HG02798 (cell line): ENCODE measurements at regions not wholly inside any gene's neighbourhood (a gene's known extent, or its start where the extent isn't known, plus 50 kb on each side); places are given as distances from the start of the nearest gene placed in this dataset.

Experiments
- ATAC-seq: cut with Tn5 transposase; IDR thresholded peaks from one replicate; pipeline ENCODE4 v1.9.1; 2021; ENCODE audit warnings: mild to moderate bottlenecking; ENCODE audit not compliant: unreplicated experiment, poor library complexity

DNA sequence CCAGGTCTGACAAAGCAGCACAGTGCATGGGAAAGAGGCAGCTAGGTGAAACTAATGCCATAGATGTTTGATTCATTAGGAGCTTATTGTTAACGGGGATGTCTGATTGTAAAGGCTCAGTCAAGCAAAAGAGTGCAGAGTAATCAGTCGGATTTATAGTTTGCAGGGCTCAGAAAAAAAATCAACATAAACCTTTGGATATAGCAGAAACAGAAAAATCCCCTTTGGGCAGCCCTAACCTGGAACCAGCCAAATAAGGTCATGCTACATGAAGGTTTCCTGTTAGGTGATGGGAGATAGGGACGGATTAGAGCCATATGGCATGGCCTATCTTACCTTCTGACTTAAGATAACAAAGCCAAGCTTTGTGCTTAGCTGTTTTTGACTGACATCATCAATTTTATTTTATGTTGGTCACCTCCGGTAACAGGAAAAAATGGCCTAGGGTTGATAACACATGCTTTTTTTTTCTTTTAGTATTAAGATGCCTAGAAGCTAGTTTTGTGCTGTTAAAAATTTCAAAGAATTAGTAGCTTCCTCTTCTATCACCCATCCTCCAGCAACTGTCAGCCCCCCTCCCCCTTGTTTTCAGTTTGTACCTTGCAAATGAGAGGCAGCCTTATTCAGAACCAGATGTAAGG lies 60.7 kb upstream of the ZEB2 start:
- no peak for ATAC-seq

DNA sequence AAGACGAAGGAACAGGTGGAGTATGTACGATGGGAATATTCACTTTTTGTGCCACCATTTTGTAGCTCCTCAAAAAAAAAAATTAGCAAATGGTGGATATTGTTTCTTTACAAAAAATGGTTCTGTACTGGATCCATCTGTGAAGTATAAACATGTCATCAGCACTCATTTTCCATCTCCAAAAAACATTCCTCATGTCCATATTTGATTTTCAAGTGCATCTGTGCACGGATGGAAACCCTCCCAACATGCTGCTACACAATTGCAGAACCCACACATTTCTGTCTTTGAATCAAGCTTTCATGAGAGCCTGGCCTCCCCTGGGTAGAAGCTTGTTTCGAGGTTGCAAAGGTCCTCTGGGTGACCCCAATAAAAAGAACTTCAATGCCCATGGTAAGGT lies 59.6 kb upstream of the ZEB2 start:
- no peak for ATAC-seq

DNA sequence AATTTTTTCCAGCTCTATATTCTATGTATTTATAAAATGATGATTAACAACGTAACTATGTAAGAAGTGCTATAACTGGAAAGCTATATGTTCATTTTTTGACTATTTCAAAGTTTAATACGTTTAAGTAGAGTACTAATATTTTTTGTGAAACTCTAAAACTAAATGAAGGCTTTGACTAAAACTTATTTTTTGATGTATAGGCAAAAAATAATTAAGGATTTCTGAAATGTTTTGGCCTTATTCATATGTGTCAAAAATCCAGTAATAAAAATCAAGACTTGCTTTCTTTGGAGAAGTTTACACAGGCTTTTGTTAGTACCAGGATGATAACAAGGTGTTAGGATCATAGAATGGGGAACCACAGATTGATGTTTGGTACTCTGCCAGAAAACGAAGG lies 58.2 kb upstream of the ZEB2 start:
- ATAC-seq, result no peak

DNA sequence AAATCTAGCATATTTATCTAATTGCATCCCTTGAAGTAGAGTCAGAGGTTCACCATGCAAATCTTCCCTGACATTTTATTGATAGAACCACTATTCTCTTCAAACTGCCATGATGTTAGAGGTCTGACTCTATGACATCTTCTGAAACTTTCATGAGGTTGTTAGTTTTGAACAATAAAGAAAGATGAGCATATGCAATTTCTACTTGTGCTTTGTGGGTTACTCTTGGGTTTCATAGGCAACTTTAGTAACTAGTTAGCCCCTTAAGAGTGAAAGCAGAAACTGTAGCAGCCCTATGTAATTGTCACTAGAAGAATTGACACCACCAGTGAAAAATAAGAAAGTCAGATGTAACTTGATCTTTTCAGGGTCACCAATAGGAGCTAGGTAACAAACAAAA lies 53.1 kb upstream of the ZEB2 start:
- ATAC-seq, result peak; percentile 84

DNA sequence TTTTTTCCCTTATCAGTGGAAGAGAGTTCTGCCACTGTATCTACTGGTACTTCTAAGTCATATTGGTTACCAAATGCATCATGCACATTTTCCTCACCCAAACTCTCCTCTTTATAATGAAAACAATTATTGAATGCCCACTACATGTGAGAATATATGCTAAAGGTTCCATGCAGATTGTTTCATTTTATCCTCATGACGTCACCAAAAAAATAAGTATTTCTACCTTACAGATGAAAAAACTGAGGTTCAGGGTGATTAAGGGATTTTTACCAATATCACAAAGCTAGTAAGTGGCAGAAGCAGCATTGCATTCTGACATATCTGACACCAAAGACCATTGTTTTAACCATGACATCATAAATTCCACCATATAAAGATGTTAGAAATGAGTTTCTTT lies 51.9 kb upstream of the ZEB2 start:
- no peak for ATAC-seq

DNA sequence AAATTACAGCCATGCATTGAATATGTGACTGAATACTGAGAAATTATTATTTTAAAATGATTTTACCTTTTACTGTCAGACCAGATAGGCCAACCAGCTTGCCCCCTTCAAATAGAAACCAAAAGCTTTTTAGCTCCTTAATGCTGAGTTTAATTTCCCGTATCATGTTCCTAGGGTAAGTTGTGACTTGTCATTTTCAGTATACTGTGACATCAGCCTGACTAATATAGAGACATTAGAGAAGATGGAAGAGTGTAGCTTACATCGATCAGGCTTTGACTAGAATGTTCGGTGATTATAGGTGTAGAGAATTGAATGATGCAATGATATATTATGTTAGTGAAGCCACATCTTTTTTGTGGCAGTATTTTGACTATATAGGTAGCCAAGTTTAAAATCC lies 50.6 kb upstream of the ZEB2 start:
- no peak for ATAC-seq
